ENCODE measurements at regions not wholly inside any gene's neighbourhood (a gene's known extent, or its start where the extent isn't known, plus 50 kb on each side); places are given as distances from the start of the nearest gene placed in this dataset.

DNA sequence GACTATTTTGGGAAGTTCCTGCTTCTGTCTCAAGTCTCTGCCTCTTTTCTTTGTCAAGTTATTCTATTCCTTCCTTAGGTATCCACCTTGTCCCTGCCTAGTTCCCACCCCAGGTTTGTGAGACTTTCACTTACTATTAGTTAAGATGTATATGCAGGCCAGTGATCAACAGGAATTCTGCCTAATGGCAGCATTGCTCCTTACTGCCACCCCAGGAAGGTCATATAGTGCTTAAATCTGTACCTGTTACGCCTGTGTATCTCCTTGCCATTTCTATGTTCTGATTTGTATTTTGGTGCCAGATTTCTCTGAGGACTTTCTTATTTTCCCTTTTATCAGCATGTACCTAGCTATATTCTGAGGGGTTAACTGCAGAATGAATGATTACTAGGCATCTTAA is 746.0 kb upstream of the TMEFF2 start:
- TF ChIP-seq, protein P1, sequence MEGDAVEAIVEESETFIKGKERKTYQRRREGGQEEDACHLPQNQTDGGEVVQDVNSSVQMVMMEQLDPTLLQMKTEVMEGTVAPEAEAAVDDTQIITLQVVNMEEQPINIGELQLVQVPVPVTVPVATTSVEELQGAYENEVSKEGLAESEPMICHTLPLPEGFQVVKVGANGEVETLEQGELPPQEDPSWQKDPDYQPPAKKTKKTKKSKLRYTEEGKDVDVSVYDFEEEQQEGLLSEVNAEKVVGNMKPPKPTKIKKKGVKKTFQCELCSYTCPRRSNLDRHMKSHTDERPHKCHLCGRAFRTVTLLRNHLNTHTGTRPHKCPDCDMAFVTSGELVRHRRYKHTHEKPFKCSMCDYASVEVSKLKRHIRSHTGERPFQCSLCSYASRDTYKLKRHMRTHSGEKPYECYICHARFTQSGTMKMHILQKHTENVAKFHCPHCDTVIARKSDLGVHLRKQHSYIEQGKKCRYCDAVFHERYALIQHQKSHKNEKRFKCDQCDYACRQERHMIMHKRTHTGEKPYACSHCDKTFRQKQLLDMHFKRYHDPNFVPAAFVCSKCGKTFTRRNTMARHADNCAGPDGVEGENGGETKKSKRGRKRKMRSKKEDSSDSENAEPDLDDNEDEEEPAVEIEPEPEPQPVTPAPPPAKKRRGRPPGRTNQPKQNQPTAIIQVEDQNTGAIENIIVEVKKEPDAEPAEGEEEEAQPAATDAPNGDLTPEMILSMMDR (IDR thresholded peaks at IDR 0.05; ENCODE audit: insufficient read depth, low read depth, low read length), result no peak
- TF ChIP-seq EZH2 (IDR thresholded peaks at IDR 0.05; ENCODE audit: insufficient read depth, low read length), result no peak
